H1 (cell line): ENCODE measurements at regions not wholly inside any gene's neighbourhood (a gene's known extent, or its start where the extent isn't known, plus 50 kb on each side); places are given as distances from the start of the nearest gene placed in this dataset.

Experiments used
- CTCF ChIA-PET: fragments of 300-600 bp; sonication (Branson Sonifier 250); formaldehyde crosslinking; loops from one replicate; lab custom pipeline; 2021; ENCODE audit not compliant: partially characterized antibody; lab: Charles Lee
- POLR2A ChIA-PET: fragments of 300-600 bp; sonication (Branson Sonifier 250); formaldehyde crosslinking; loops from one replicate; lab custom pipeline; 2021; ENCODE audit warnings: inconsistent platforms; ENCODE audit not compliant: partially characterized antibody; lab: Charles Lee
- DNase-seq, 2 experiments: peaks; one replicate each; pipeline versions ENCODE4 v3.0.0 to v3.0.0-alpha.2; 2010 to 2022; ENCODE audit warnings: low spot score in 2 of 2, low read depth in 1 of 2, mixed read lengths in 1 of 2
- FAIRE-seq: peaks from 2 replicates; lab custom pipeline; 2011; peaks lifted over from hg19 to GRCh38; lab: Jason Lieb, UNC
- H2AFZ ChIP-seq: 2 replicates; pipeline ENCODE4 v1.8.1; 2012; ENCODE audit warnings: low read length, inconsistent platforms
- H2AK5ac ChIP-seq: 2 replicates; pipeline ENCODE4 v1.6.1; 2013; ENCODE audit warnings: low read depth, low read length
- H2BK120ac ChIP-seq: replicated peaks from 2 replicates; pipeline ENCODE3; 2013; ENCODE audit warnings: low read depth, low read length, inconsistent platforms
- H2BK12ac ChIP-seq: 2 replicates; pipeline ENCODE4 v1.6.1; 2013; ENCODE audit warnings: low read depth, low read length
- H2BK15ac ChIP-seq: 2 replicates; pipeline ENCODE4 v1.6.1; 2013; ENCODE audit warnings: low read length
- H2BK20ac ChIP-seq: 2 replicates; pipeline ENCODE4 v1.6.1; 2013; ENCODE audit warnings: low read length
- H2BK5ac ChIP-seq: 2 replicates; pipeline ENCODE4 v1.6.1; 2013; ENCODE audit warnings: low read depth, low read length
- H3K14ac ChIP-seq: 2 replicates; pipeline ENCODE4 v1.6.1; 2013; ENCODE audit warnings: inconsistent platforms; ENCODE audit not compliant: insufficient read length
- H3K18ac ChIP-seq: 2 replicates; pipeline ENCODE4 v1.6.1; 2013; ENCODE audit warnings: low read length; ENCODE audit errors: extremely low read depth
- H3K23ac ChIP-seq: 2 replicates; pipeline ENCODE4 v1.6.1; 2013; ENCODE audit warnings: inconsistent platforms; ENCODE audit not compliant: insufficient read length
- H3K23me2 ChIP-seq: 2 replicates; pipeline ENCODE4 v1.6.1; 2013; ENCODE audit warnings: low read depth, low read length
- H3K27ac ChIP-seq: 2 replicates; pipeline ENCODE4 v1.6.1; 2011; ENCODE audit warnings: low read depth, low read length, inconsistent platforms
- H3K27me3 ChIP-seq, 4 experiments: replicated peaks in 1 of 4; 1 replicate in 1 of 4; 2 replicates in 3 of 4; pipeline versions ENCODE4 v1.6.1 to v1.8.1; 2011 to 2013; ENCODE audit warnings: low read length in 3 of 4, mild to moderate bottlenecking in 3 of 4, inconsistent platforms in 2 of 4, mixed read lengths in 2 of 4, moderate library complexity in 1 of 4; ENCODE audit not compliant: control insufficient read depth in 3 of 4, insufficient read depth in 3 of 4; ENCODE audit errors: extremely low read depth in 1 of 4
- H3K36me3 ChIP-seq, 4 experiments: 2 replicates each; pipeline versions ENCODE4 v1.6.1 to v1.8.1; 2011 to 2013; ENCODE audit warnings: mild to moderate bottlenecking in 4 of 4, low read length in 3 of 4, moderate library complexity in 2 of 4, control low read depth in 1 of 4, inconsistent platforms in 1 of 4; ENCODE audit not compliant: insufficient read depth in 4 of 4, control insufficient read depth in 2 of 4
- H3K4ac ChIP-seq: replicated peaks from 2 replicates; pipeline ENCODE3; 2013; ENCODE audit warnings: low read length, low read depth, mixed read lengths, inconsistent platforms; ENCODE audit not compliant: insufficient read length
- H3K4me1 ChIP-seq, 4 experiments: replicated peaks in 1 of 4; 1 replicate in 1 of 4; 2 replicates in 3 of 4; pipeline versions ENCODE4 v1.6.1 to v1.8.1; 2011 to 2013; ENCODE audit warnings: low read length in 3 of 4, inconsistent platforms in 2 of 4, mixed read lengths in 1 of 4; ENCODE audit not compliant: insufficient read depth in 4 of 4, control insufficient read depth in 3 of 4
- H3K4me2 ChIP-seq, 2 experiments: 2 replicates each; pipeline versions ENCODE4 v1.6.1 to v1.8.1; 2011 to 2013; ENCODE audit warnings: low read depth in 2 of 2, low read length in 2 of 2, control low read depth in 1 of 2, inconsistent platforms in 1 of 2, mild to moderate bottlenecking in 1 of 2; ENCODE audit not compliant: insufficient read depth in 1 of 2
- H3K4me3 ChIP-seq, 4 experiments: fragments of 200-600, 300-600 bp in 1 of 4; sonication (generic), shearing (Covaris generic), sonication (Bioruptor Twin) in 1 of 4; 2 replicates each; pipeline versions ENCODE4 v1.5.1 to v1.8.1; 2011 to 2016; ENCODE audit warnings: low read length in 4 of 4, low read depth in 3 of 4, control low read depth in 2 of 4, inconsistent platforms in 2 of 4, mild to moderate bottlenecking in 2 of 4, mixed read lengths in 1 of 4, moderate library complexity in 1 of 4; ENCODE audit not compliant: insufficient read depth in 2 of 4; ENCODE audit errors: extremely low read depth in 1 of 4
- H3K56ac ChIP-seq: replicated peaks from 2 replicates; pipeline ENCODE3; 2013; ENCODE audit warnings: low read depth, mild to moderate bottlenecking, mixed read lengths, low read length, inconsistent platforms; ENCODE audit not compliant: insufficient read length
- H3K79me1 ChIP-seq: 2 replicates; pipeline ENCODE4 v1.6.1; 2013; ENCODE audit warnings: low read depth, low read length, control low read depth
- H3K79me2 ChIP-seq, 2 experiments: 2 replicates each; pipeline versions ENCODE4 v1.6.1 to v1.8.1; 2012 to 2013; ENCODE audit warnings: low read length in 2 of 2, mild to moderate bottlenecking in 2 of 2, inconsistent platforms in 1 of 2; ENCODE audit not compliant: insufficient read depth in 2 of 2, control insufficient read depth in 1 of 2
- H3K9ac ChIP-seq, 4 experiments: replicated peaks in 1 of 4; 1 replicate in 1 of 4; 2 replicates in 3 of 4; pipeline versions ENCODE4 v1.6.1 to v1.8.1; 2011 to 2013; ENCODE audit warnings: low read depth in 3 of 4, low read length in 3 of 4, control low read depth in 2 of 4, mild to moderate bottlenecking in 2 of 4, moderate library complexity in 2 of 4, inconsistent platforms in 1 of 4; ENCODE audit errors: extremely low read depth in 1 of 4
- H3K9me3 ChIP-seq, 2 experiments: 2 replicates each; pipeline versions ENCODE4 v1.6.1 to v1.8.1; 2012 to 2013; ENCODE audit warnings: mild to moderate bottlenecking in 2 of 2, moderate library complexity in 2 of 2, control low read depth in 1 of 2, inconsistent platforms in 1 of 2, low read depth in 1 of 2, low read length in 1 of 2, mixed read lengths in 1 of 2; ENCODE audit not compliant: insufficient read depth in 2 of 2
- H4K20me1 ChIP-seq, 2 experiments: replicated peaks in 1 of 2; 2 replicates each; pipeline versions ENCODE3 to v1.8.1; 2011 to 2013; ENCODE audit warnings: inconsistent platforms in 2 of 2, low read length in 2 of 2, mild to moderate bottlenecking in 1 of 2; ENCODE audit not compliant: insufficient read depth in 2 of 2, control insufficient read depth in 1 of 2
- H4K5ac ChIP-seq: 2 replicates; pipeline ENCODE4 v1.6.1; 2013; ENCODE audit warnings: low read length, low read depth, mixed read lengths, inconsistent platforms; ENCODE audit not compliant: insufficient read length
- H4K8ac ChIP-seq: 2 replicates; pipeline ENCODE4 v1.8.0; 2013; ENCODE audit warnings: mild to moderate bottlenecking, moderate library complexity, low read length, inconsistent platforms; ENCODE audit not compliant: insufficient read depth; ENCODE audit errors: extremely low read depth
- H4K91ac ChIP-seq: replicated peaks from 2 replicates; pipeline ENCODE3; 2013; ENCODE audit warnings: low read length, mixed read lengths, inconsistent platforms; ENCODE audit not compliant: insufficient read length
- WGBS, 2 experiments: shearing (Covaris generic) in 1 of 2; methylation state at CpG; one replicate each; pipeline versions ENCODE4 v1.1.6 to v1.1.7; 2013 to 2015; ENCODE audit warnings: low lambda C conversion rate in 2 of 2, mixed read lengths in 2 of 2, inconsistent platforms in 1 of 2, low coverage in 1 of 2, missing lambda C conversion rate in 1 of 2; ENCODE audit not compliant: insufficient replicate concordance in 2 of 2, insufficient coverage in 1 of 2, insufficient read length in 1 of 2; ENCODE audit errors: extremely low coverage in 1 of 2, missing lambda C conversion rate in 1 of 2; 5-methylcytosine and 5-hydroxymethylcytosine counted together
- TF ChIP-seq, protein P1 (sequence below): fragments of 300-600 bp; sonication (generic); IDR thresholded peaks from 2 replicates; pipeline ENCODE4 v1.7.1; 2012; ENCODE audit warnings: low read length, moderate library complexity, mild to moderate bottlenecking, inconsistent platforms; ENCODE audit not compliant: insufficient replicate concordance

DNA sequence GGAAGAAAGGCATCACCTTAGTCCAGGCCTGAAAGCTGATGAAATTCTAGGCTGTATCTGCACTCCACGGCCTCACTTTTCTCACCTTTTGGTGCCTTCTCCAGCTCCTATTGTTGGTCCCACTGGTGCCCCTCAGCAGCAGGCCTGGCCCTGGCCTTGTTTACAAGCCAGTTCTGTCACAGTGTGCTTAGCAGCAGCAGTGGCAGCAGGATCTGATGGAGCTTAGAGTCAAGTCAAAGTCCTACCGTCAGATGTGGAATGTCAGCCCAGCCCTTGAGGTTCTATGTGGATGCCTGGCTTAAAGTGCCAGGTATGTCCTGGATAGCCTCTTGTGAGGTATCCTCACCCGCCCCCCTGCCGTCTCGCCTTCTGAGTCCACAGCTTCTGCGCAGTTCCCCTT, 281.3 kb downstream of the SUCLG1 start:
- Histone ChIP-seq H3K4me3 (no peak overlapping the region), H3K27ac (no peak overlapping the region), H4K8ac (no peak overlapping the region), H3K27me3 (no peaks in the 10 kb centered on the region), H2BK12ac (no peak overlapping the region), H2BK20ac (no peak overlapping the region), H3K4me2 (no peak overlapping the region), H2BK120ac (no peak overlapping the region), H2AFZ (peak overlapping the region; percentile 76; the same call in 1 of the 2 replicates), H3K14ac (no peak overlapping the region), H3K79me2 (no peaks in the 10 kb centered on the region), H3K18ac (no peak overlapping the region), H3K4me1 (no peaks in the 10 kb centered on the region), H4K5ac (no peak overlapping the region), H4K20me1 (no peaks in the 10 kb centered on the region), H3K79me1 (no peaks in the 10 kb centered on the region), H3K23ac (no peak overlapping the region), H3K9me3 (no peaks in the 10 kb centered on the region), H3K9ac (no peak overlapping the region), H3K4ac (no peak overlapping the region), H3K23me2 (no peaks in the 10 kb centered on the region), H2BK15ac (0 out of 2 replicates have a peak overlapping the region, but pooled peaks have one; percentile 25), H2AK5ac (peak overlapping the region; percentile 29; the same call in 1 of the 2 replicates), H2BK5ac (no peak overlapping the region), H3K56ac (no peak overlapping the region), H3K36me3 (no peaks in the 10 kb centered on the region), H4K91ac (no peak overlapping the region)
- ChIA-PET POLR2A (no interaction called here), CTCF (no interaction called here)
- WGBS, 2 experiments = 72% methylated on average over 6 of the region's 6 CpGs; no CpG with 5 or more reads in 1 of the 2 experiments
- no peak for FAIRE-seq
- DNase-seq = no peak
- TF ChIP-seq, protein P1, sequence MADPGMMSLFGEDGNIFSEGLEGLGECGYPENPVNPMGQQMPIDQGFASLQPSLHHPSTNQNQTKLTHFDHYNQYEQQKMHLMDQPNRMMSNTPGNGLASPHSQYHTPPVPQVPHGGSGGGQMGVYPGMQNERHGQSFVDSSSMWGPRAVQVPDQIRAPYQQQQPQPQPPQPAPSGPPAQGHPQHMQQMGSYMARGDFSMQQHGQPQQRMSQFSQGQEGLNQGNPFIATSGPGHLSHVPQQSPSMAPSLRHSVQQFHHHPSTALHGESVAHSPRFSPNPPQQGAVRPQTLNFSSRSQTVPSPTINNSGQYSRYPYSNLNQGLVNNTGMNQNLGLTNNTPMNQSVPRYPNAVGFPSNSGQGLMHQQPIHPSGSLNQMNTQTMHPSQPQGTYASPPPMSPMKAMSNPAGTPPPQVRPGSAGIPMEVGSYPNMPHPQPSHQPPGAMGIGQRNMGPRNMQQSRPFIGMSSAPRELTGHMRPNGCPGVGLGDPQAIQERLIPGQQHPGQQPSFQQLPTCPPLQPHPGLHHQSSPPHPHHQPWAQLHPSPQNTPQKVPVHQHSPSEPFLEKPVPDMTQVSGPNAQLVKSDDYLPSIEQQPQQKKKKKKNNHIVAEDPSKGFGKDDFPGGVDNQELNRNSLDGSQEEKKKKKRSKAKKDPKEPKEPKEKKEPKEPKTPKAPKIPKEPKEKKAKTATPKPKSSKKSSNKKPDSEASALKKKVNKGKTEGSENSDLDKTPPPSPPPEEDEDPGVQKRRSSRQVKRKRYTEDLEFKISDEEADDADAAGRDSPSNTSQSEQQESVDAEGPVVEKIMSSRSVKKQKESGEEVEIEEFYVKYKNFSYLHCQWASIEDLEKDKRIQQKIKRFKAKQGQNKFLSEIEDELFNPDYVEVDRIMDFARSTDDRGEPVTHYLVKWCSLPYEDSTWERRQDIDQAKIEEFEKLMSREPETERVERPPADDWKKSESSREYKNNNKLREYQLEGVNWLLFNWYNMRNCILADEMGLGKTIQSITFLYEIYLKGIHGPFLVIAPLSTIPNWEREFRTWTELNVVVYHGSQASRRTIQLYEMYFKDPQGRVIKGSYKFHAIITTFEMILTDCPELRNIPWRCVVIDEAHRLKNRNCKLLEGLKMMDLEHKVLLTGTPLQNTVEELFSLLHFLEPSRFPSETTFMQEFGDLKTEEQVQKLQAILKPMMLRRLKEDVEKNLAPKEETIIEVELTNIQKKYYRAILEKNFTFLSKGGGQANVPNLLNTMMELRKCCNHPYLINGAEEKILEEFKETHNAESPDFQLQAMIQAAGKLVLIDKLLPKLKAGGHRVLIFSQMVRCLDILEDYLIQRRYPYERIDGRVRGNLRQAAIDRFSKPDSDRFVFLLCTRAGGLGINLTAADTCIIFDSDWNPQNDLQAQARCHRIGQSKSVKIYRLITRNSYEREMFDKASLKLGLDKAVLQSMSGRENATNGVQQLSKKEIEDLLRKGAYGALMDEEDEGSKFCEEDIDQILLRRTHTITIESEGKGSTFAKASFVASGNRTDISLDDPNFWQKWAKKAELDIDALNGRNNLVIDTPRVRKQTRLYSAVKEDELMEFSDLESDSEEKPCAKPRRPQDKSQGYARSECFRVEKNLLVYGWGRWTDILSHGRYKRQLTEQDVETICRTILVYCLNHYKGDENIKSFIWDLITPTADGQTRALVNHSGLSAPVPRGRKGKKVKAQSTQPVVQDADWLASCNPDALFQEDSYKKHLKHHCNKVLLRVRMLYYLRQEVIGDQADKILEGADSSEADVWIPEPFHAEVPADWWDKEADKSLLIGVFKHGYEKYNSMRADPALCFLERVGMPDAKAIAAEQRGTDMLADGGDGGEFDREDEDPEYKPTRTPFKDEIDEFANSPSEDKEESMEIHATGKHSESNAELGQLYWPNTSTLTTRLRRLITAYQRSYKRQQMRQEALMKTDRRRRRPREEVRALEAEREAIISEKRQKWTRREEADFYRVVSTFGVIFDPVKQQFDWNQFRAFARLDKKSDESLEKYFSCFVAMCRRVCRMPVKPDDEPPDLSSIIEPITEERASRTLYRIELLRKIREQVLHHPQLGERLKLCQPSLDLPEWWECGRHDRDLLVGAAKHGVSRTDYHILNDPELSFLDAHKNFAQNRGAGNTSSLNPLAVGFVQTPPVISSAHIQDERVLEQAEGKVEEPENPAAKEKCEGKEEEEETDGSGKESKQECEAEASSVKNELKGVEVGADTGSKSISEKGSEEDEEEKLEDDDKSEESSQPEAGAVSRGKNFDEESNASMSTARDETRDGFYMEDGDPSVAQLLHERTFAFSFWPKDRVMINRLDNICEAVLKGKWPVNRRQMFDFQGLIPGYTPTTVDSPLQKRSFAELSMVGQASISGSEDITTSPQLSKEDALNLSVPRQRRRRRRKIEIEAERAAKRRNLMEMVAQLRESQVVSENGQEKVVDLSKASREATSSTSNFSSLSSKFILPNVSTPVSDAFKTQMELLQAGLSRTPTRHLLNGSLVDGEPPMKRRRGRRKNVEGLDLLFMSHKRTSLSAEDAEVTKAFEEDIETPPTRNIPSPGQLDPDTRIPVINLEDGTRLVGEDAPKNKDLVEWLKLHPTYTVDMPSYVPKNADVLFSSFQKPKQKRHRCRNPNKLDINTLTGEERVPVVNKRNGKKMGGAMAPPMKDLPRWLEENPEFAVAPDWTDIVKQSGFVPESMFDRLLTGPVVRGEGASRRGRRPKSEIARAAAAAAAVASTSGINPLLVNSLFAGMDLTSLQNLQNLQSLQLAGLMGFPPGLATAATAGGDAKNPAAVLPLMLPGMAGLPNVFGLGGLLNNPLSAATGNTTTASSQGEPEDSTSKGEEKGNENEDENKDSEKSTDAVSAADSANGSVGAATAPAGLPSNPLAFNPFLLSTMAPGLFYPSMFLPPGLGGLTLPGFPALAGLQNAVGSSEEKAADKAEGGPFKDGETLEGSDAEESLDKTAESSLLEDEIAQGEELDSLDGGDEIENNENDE = no peak
